GM12878 (cell line): ENCODE measurements at regions not wholly inside any gene's neighbourhood (a gene's known extent, or its start where the extent isn't known, plus 50 kb on each side); places are given as distances from the start of the nearest gene placed in this dataset.

Source experiments
- ATAC-seq: fragments of 200-7000 bp; cut with Tn5 transposase; 3 replicates; pipeline ENCODE4 v1.9.1; 2020; ENCODE audit warnings: mild to moderate bottlenecking, moderate library complexity
- BruUV-seq: library from RNA; stranded (reverse); fragments of 400-500 nt; replicated peaks from 2 replicates; lab custom pipeline; 2021; lab: Mats Ljungman, UMichigan
- CTCF ChIA-PET: fragments of 300-600 bp; sonication (Branson Sonifier 250); formaldehyde crosslinking; extraction: SDS; loops from one replicate; lab custom pipeline; 2021; ENCODE audit warnings: inconsistent platforms; lab: Yijun Ruan, JAX
- POLR2A ChIA-PET: fragments of 350-600 bp; formaldehyde crosslinking; extraction: SDS; loops from one replicate; lab custom pipeline; 2021; ENCODE audit warnings: inconsistent platforms; lab: Charles Lee
- RAD21 ChIA-PET: fragments of 300-600 bp; sonication (Branson Sonifier 250); formaldehyde crosslinking; loops from one replicate; lab custom pipeline; 2023; ENCODE audit warnings: antibody characterized with exemption; ENCODE audit not compliant: unreplicated experiment; lab: Charles Lee
- SMC1A ChIA-PET: fragments of 300-600 bp; sonication (Branson Sonifier 250); formaldehyde crosslinking; loops from one replicate; lab custom pipeline; 2023; ENCODE audit not compliant: unreplicated experiment, uncharacterized antibody; lab: Charles Lee
- DNase-seq: peaks from one replicate; pipeline ENCODE4 v3.0.0-alpha.2; 2011; ENCODE audit warnings: low read depth, low spot score
- FAIRE-seq: peaks from 3 replicates; lab custom pipeline; 2011; peaks lifted over from hg19 to GRCh38; lab: Jason Lieb, UNC
- H2AFZ ChIP-seq: 2 replicates; pipeline ENCODE4 v1.6.0; 2011; ENCODE audit warnings: low read depth, low read length, control low read depth; ENCODE audit not compliant: control insufficient read depth
- H3K27ac ChIP-seq: 2 replicates; pipeline ENCODE4 v1.5.1; 2011; ENCODE audit warnings: control low read depth; ENCODE audit not compliant: control insufficient read depth, insufficient read depth
- H3K27me3 ChIP-seq, 2 experiments: replicated peaks in 1 of 2; 2 replicates each; pipeline versions ENCODE4 v1.6.0 to v1.6.1; 2011; ENCODE audit warnings: low read length in 1 of 2; ENCODE audit not compliant: control insufficient read depth in 2 of 2, insufficient read depth in 2 of 2
- H3K36me3 ChIP-seq, 2 experiments: 2 replicates each; pipeline ENCODE4 v1.5.1; 2011; ENCODE audit warnings: low read length in 1 of 2; ENCODE audit not compliant: control insufficient read depth in 2 of 2, insufficient read depth in 2 of 2
- H3K4me1 ChIP-seq: 2 replicates; pipeline ENCODE4 v1.6.1; 2011; ENCODE audit warnings: mild to moderate bottlenecking, low read length, moderate library complexity, mixed read lengths; ENCODE audit not compliant: control insufficient read depth, insufficient read depth
- H3K4me2 ChIP-seq: 2 replicates; pipeline ENCODE4 v1.6.0; 2011; ENCODE audit warnings: control low read depth; ENCODE audit not compliant: control insufficient read depth, insufficient read depth
- H3K4me3 ChIP-seq: fragments of 200-600 bp; sonication (generic); 2 replicates; pipeline ENCODE4 v1.5.1; 2016
- H3K79me2 ChIP-seq: 2 replicates; pipeline ENCODE4 v1.6.0; 2011; ENCODE audit warnings: low read length; ENCODE audit not compliant: control insufficient read depth, insufficient read depth
- H3K9ac ChIP-seq: 2 replicates; pipeline ENCODE4 v1.8.0; 2011; ENCODE audit warnings: low read length, control low read depth, mixed read lengths; ENCODE audit not compliant: control insufficient read depth, insufficient read depth
- H3K9me3 ChIP-seq: replicated peaks from 3 replicates; pipeline ENCODE4 v1.5.1; 2011; ENCODE audit warnings: mild to moderate bottlenecking, low read length; ENCODE audit not compliant: control insufficient read depth, insufficient read depth
- H4K20me1 ChIP-seq: 2 replicates; pipeline ENCODE4 v1.6.0; 2011; ENCODE audit not compliant: control insufficient read depth, insufficient read depth
- CEBPB ChIP-seq, 2 experiments: fragments of 150-350 bp in 1 of 2; IDR thresholded peaks; 2 replicates each; pipeline ENCODE4 v1.6.1; 2012 to 2014; ENCODE audit warnings: low read depth in 2 of 2, low read length in 2 of 2, borderline replicate concordance in 1 of 2, inconsistent platforms in 1 of 2
- IKZF2 ChIP-seq, 2 experiments: fragments of 450-650 bp; IDR thresholded peaks; 2 replicates each; pipeline ENCODE4 v1.6.1; 2017; ENCODE audit warnings: mild to moderate bottlenecking in 2 of 2, moderate library complexity in 2 of 2
- WGBS: methylation state at CpG from one replicate; pipeline ENCODE4 v1.1.6; 2016; ENCODE audit warnings: low lambda C conversion rate; ENCODE audit not compliant: insufficient replicate concordance, insufficient coverage; ENCODE audit errors: missing lambda C conversion rate; 5-methylcytosine and 5-hydroxymethylcytosine counted together
- in situ Hi-C: fragments of 300-500 bp; cut with MboI; formaldehyde crosslinking; loops from 9 replicates; pipeline ENCODE4 v1.14.3; 2018; ENCODE audit warnings: mixed read lengths
- intact Hi-C: fragments of 100-400 bp; cut with micrococcal nuclease; formaldehyde crosslinking; loops from one replicate; pipeline ENCODE4 v1.14.2; 2022; ENCODE audit not compliant: unreplicated experiment
- TF ChIP-seq, protein P1 (sequence below): fragments of 450-650 bp; IDR thresholded peaks from 2 replicates; pipeline ENCODE4 v1.6.1; 2017; ENCODE audit warnings: antibody characterized with exemption, mild to moderate bottlenecking, moderate library complexity
- TF ChIP-seq, protein P2 (sequence below): fragments of 450-650 bp; IDR thresholded peaks from 2 replicates; pipeline ENCODE4 v1.6.1; 2017; ENCODE audit warnings: mild to moderate bottlenecking, low read depth, inconsistent platforms; ENCODE audit not compliant: poor library complexity, severe bottlenecking

DNA sequence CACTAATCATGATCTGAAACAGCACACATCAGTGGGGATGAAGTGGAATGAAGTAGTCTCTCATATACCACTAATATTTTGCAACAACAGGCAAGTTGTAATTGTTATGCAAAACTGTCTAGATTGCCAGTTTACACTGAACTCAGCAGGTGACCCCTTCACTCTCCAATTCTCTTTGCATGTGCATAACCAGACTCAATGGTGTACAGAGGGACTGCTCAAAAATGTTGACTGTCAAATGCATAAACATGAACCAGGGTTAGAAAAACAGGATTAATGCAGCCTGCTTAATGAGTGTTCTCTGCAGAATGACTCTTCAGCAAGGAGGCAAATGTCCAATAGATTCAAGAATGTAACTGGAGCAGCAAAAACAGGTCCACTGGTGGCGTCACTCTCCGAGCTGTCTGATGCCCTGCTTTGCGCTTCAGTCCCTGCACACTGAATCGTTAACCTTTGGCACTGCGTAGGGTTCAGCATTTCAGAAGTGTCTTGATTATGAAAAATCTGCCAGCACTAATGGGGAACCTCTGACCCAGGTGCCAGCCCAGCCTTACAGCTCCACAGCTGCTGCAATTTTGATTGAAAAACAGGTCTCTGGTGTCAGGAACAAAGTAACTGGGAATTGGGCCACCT is 209.3 kb downstream of the TDRD15 start (continued):
- TF ChIP-seq, protein P1, sequence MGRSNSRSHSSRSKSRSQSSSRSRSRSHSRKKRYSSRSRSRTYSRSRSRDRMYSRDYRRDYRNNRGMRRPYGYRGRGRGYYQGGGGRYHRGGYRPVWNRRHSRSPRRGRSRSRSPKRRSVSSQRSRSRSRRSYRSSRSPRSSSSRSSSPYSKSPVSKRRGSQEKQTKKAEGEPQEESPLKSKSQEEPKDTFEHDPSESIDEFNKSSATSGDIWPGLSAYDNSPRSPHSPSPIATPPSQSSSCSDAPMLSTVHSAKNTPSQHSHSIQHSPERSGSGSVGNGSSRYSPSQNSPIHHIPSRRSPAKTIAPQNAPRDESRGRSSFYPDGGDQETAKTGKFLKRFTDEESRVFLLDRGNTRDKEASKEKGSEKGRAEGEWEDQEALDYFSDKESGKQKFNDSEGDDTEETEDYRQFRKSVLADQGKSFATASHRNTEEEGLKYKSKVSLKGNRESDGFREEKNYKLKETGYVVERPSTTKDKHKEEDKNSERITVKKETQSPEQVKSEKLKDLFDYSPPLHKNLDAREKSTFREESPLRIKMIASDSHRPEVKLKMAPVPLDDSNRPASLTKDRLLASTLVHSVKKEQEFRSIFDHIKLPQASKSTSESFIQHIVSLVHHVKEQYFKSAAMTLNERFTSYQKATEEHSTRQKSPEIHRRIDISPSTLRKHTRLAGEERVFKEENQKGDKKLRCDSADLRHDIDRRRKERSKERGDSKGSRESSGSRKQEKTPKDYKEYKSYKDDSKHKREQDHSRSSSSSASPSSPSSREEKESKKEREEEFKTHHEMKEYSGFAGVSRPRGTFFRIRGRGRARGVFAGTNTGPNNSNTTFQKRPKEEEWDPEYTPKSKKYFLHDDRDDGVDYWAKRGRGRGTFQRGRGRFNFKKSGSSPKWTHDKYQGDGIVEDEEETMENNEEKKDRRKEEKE, result no peak
- no peak for TF ChIP-seq CEBPB (IDR thresholded peaks at IDR 0.05; ENCODE audit: borderline replicate concordance in 1 of 2, low read depth in 2 of 2, low read length in 2 of 2)
- TF ChIP-seq, protein P2, sequence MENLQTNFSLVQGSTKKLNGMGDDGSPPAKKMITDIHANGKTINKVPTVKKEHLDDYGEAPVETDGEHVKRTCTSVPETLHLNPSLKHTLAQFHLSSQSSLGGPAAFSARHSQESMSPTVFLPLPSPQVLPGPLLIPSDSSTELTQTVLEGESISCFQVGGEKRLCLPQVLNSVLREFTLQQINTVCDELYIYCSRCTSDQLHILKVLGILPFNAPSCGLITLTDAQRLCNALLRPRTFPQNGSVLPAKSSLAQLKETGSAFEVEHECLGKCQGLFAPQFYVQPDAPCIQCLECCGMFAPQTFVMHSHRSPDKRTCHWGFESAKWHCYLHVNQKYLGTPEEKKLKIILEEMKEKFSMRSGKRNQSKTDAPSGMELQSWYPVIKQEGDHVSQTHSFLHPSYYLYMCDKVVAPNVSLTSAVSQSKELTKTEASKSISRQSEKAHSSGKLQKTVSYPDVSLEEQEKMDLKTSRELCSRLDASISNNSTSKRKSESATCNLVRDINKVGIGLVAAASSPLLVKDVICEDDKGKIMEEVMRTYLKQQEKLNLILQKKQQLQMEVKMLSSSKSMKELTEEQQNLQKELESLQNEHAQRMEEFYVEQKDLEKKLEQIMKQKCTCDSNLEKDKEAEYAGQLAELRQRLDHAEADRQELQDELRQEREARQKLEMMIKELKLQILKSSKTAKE, result no peak

DNA sequence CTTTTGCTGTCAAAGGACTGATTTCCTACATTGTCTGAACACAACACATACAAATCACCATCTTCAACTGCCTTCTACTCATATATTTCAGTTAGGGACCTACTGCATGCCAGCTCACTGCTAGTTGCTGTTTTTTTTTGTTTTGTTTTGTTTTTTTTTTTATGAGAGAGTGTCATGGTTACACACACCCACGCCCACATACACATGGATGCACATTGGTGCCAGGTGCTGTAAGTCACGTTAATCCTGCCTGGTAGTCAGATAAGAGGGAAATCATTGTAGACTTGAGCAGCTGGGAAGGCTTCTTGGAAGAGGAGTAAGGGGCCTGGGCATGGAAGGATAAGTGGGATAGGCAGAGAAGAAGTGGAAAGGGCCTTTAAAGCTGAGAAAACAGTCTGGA is 209.9 kb downstream of the TDRD15 start:
- ChIA-PET POLR2A (no interaction called here), SMC1A (no interaction called here), RAD21 (no interaction called here), CTCF (interaction anchor here (0.7 kb wide), 1 partner anchor 287 kb away, joined by 3 read pairs; no protein-coding TSS in a partner anchor)
- no peak for DNase-seq
- ATAC-seq, result no peak
- TF ChIP-seq IKZF2 (IDR thresholded peaks at IDR 0.05), result no peak
- WGBS, result 0% methylated on average over 2 of the region's 2 CpGs
- Histone ChIP-seq H4K20me1 (no peaks in the 10 kb centered on the region), H3K9ac (no peak overlapping the region), H3K36me3 (no peaks in the 10 kb centered on the region), H3K27ac (no peak overlapping the region), H3K79me2 (no peaks in the 10 kb centered on the region), H3K4me2 (no peak overlapping the region), H3K4me1 (no peaks in the 10 kb centered on the region), H3K9me3 (no peaks in the 10 kb centered on the region), H3K27me3 (no peaks in the 10 kb centered on the region), H3K4me3 (no peak overlapping the region), H2AFZ (no peak overlapping the region)
- in situ Hi-C loops (no loop called here), intact Hi-C loops (no loop called here)
- BruUV-seq, result no TSS peak
- no peak for FAIRE-seq
